ENCODE measurements at regions not wholly inside any gene's neighbourhood (a gene's known extent, or its start where the extent isn't known, plus 50 kb on each side); places are given as distances from the start of the nearest gene placed in this dataset.

- TF ChIP-seq RFX5 (IDR thresholded peaks at IDR 0.05; ENCODE audit: borderline replicate concordance, low read depth, low read length) (no peak), BRCA1 (IDR thresholded peaks at IDR 0.05; ENCODE audit: low read depth, low read length) (no peak), USF2 (IDR thresholded peaks at IDR 0.05; ENCODE audit: low read length) (no peak), YY1 (IDR thresholded peaks at IDR 0.05; ENCODE audit: low read depth, low read length) (no peak), JUN (IDR thresholded peaks at IDR 0.05; ENCODE audit: low read depth, low read length) (no peak)
Observed at GRCh38 chr15:100717596-100717995, 115.2 kb downstream of the ASB7 start.

Measured in H1 (cell line).